HCT116 (cell line): ENCODE measurements at regions not wholly inside any gene's neighbourhood (a gene's known extent, or its start where the extent isn't known, plus 50 kb on each side); places are given as distances from the start of the nearest gene placed in this dataset.

Source experiments
- CEBPB ChIP-seq: IDR thresholded peaks from 2 replicates; pipeline ENCODE4 v1.6.1; 2012; ENCODE audit warnings: low read depth
- CTCF ChIP-seq, 3 experiments: fragments of 200-600 bp in 1 of 3; sonication (generic) in 1 of 3; IDR thresholded peaks in 2 of 3; conservative IDR thresholded peaks in 1 of 3; 2 replicates each; pipeline ENCODE4 v1.5.1; 2012 to 2017; ENCODE audit warnings: low read depth in 2 of 3, low read length in 2 of 3, antibody characterized with exemption in 1 of 3, borderline replicate concordance in 1 of 3, control low read depth in 1 of 3, mild to moderate bottlenecking in 1 of 3, mixed read lengths in 1 of 3, mixed run types in 1 of 3, moderate library complexity in 1 of 3; ENCODE audit not compliant: insufficient read depth in 1 of 3
- EZH2 ChIP-seq: fragments of 200-600 bp; sonication (generic); IDR thresholded peaks from 2 replicates; pipeline ENCODE4 v1.6.1; 2017; ENCODE audit warnings: antibody characterized with exemption, mixed run types
- JUND ChIP-seq: IDR thresholded peaks from 2 replicates; pipeline ENCODE4 v1.6.1; 2012
- POLR2A ChIP-seq: IDR thresholded peaks from 2 replicates; pipeline ENCODE4 v1.7.0; 2011; ENCODE audit warnings: borderline replicate concordance; ENCODE audit not compliant: insufficient read depth, insufficient read length; ENCODE audit errors: extremely low read depth
- TF ChIP-seq, protein P1 (sequence below): IDR thresholded peaks from 2 replicates; pipeline ENCODE4 v1.6.1; 2012; ENCODE audit warnings: low read depth

DNA sequence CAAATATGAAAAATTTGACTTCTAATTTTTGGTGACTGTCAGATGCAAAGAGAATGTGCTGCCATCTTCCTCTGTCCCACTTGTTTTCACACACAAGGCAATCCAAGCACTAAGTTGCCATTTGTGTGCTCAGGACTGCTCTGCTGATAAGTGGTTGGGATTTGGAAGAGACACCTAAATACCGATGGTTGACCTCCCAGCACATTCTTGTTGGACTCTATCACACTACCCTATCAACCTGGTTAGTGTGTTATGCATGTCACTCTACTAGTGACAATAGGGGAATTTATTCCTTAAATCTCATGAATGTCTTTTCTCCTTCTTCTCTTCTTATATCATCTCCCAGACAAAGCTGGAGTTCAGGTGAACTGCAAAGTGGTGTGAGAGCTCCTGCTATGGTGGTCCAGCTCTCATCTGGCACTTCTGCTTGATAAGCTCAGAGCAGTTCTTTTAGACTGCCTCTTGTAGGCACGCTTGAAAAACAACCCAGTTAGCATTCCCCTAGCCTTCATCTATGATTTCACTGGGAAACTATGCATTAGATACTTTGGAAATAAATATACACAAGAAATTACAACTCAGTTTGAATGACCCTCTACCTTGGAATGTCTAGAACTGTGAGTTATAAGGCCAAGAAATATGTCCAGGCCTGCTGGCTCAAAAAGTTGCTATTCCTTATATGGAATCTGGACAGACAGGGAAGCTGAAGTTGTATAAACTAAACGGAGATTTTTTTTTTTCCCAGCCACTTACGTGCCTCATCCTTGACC, 404.8 kb downstream of the MEIS1 start:
- TF ChIP-seq CEBPB (no peak), EZH2 (no peak), POLR2A (no peak), CTCF (IDR thresholded peaks at IDR 0.05 in 2 of 3, conservative IDR thresholded peaks at IDR 0.05 in 1 of 3; ENCODE audit: borderline replicate concordance in 1 of 3, insufficient read depth in 1 of 3, low read depth in 2 of 3, low read length in 2 of 3) (no peak), JUND (no peak)
- TF ChIP-seq, protein P1, sequence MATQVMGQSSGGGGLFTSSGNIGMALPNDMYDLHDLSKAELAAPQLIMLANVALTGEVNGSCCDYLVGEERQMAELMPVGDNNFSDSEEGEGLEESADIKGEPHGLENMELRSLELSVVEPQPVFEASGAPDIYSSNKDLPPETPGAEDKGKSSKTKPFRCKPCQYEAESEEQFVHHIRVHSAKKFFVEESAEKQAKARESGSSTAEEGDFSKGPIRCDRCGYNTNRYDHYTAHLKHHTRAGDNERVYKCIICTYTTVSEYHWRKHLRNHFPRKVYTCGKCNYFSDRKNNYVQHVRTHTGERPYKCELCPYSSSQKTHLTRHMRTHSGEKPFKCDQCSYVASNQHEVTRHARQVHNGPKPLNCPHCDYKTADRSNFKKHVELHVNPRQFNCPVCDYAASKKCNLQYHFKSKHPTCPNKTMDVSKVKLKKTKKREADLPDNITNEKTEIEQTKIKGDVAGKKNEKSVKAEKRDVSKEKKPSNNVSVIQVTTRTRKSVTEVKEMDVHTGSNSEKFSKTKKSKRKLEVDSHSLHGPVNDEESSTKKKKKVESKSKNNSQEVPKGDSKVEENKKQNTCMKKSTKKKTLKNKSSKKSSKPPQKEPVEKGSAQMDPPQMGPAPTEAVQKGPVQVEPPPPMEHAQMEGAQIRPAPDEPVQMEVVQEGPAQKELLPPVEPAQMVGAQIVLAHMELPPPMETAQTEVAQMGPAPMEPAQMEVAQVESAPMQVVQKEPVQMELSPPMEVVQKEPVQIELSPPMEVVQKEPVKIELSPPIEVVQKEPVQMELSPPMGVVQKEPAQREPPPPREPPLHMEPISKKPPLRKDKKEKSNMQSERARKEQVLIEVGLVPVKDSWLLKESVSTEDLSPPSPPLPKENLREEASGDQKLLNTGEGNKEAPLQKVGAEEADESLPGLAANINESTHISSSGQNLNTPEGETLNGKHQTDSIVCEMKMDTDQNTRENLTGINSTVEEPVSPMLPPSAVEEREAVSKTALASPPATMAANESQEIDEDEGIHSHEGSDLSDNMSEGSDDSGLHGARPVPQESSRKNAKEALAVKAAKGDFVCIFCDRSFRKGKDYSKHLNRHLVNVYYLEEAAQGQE, result no peak
